K562 (cell line): ENCODE measurements at regions not wholly inside any gene's neighbourhood (a gene's known extent, or its start where the extent isn't known, plus 50 kb on each side); places are given as distances from the start of the nearest gene placed in this dataset.

ENCODE experiments used
- FOXA3 ChIP-seq, 2 experiments: fragments of 450-650 bp in 1 of 2; sonication (generic) in 1 of 2; formaldehyde crosslinking; IDR thresholded peaks in 1 of 2; conservative IDR thresholded peaks in 1 of 2; 2 replicates each; pipeline versions ENCODE4 v1.4.0 to v1.8.0; 2020 to 2022; ENCODE audit warnings: mild to moderate bottlenecking in 2 of 2, missing genetic modification reagents in 1 of 2
- ZNF24 ChIP-seq: fragments of 450-650 bp; IDR thresholded peaks from 2 replicates; pipeline ENCODE4 v1.6.1; 2016
- ZNF589 ChIP-seq: fragments of 200-800 bp; sonication (Bioruptor generic); IDR thresholded peaks from 2 replicates; pipeline ENCODE4 v1.6.1; 2016; ENCODE audit warnings: low read depth, missing genetic modification characterization, missing compliant biosample characterization
- ZNF77 ChIP-seq: fragments of 250-450 bp; sonication (Bioruptor Pico); IDR thresholded peaks from 2 replicates; pipeline ENCODE4 v1.5.0; 2020
- TF ChIP-seq, protein P1 (sequence below): fragments of 450-650 bp; IDR thresholded peaks from 2 replicates; pipeline ENCODE4 v1.6.1; 2016; ENCODE audit warnings: low read depth
- TF ChIP-seq, protein P2 (sequence below), 3 experiments: fragments of 200-800 bp in 1 of 3; fragments of 250-450 bp in 1 of 3; fragments of 450-650 bp in 1 of 3; sonication (Bioruptor Pico) in 1 of 3; sonication (Bioruptor generic) in 1 of 3; formaldehyde crosslinking in 1 of 3; IDR thresholded peaks; 2 replicates each; pipeline versions ENCODE4 v1.6.1 to v1.8.0; 2016 to 2022; ENCODE audit warnings: mild to moderate bottlenecking in 2 of 3, missing genetic modification characterization in 2 of 3, missing compliant biosample characterization in 1 of 3, moderate library complexity in 1 of 3
- TF ChIP-seq, protein P3 (sequence below): sonication (generic); formaldehyde crosslinking; IDR thresholded peaks from 2 replicates; pipeline ENCODE4 v1.8.0; 2022; ENCODE audit warnings: mild to moderate bottlenecking, missing genetic modification reagents
- TF ChIP-seq, protein P4 (sequence below): fragments of 250-450 bp; sonication (Bioruptor Pico); IDR thresholded peaks from 2 replicates; pipeline ENCODE4 v1.6.1; 2021; ENCODE audit warnings: mild to moderate bottlenecking
- TF ChIP-seq, protein P5 (sequence below): fragments of 250-450 bp; sonication (Bioruptor Pico); IDR thresholded peaks from 2 replicates; pipeline ENCODE4 v1.8.0; 2021; ENCODE audit warnings: moderate library complexity, mild to moderate bottlenecking, inconsistent platforms

DNA sequence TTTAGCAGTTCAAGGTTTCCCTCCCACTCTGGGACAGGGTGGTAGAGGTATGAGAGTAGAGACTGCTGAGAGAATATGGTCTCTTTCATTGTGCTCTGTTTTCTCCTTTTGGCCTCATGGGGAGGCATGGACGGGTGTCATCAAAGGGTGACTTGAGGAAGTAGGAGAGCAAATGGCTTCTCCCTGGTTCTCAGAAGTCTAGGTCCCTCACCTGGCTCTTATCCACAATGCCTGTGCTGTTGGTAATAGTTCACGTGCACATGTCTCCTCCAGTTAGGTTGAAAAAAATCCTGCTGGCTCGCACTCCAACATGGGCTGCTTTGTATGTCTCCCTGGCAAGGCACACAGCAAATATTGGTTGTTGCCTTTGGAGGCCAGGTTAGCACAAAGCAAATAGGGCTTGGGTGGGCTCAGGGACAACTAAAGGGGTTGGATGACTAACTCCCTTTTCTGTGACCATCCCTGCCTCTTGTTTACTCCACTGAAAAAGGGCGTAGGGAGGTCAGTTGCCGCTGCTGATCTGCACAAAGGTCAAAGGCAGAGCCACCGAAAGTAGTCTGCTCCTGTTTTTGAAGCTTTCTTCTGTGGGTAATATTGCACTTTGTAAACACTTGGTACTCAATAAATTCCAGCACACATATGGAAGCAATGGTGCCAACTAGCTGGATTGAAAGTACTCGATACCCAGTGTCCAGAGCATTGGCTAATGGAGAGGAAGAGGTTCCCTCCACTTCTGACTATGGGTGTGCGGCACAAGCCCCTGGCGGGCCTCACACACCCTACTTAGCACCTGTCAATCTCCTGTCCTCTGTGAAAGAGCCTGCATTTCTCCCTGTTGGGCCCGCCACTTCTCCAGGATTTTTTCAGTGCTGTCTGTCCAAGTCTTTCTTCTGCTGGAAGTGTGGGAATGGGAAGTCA, 121.8 kb downstream of the SLC38A6 start (continued):
- TF ChIP-seq, protein P1, sequence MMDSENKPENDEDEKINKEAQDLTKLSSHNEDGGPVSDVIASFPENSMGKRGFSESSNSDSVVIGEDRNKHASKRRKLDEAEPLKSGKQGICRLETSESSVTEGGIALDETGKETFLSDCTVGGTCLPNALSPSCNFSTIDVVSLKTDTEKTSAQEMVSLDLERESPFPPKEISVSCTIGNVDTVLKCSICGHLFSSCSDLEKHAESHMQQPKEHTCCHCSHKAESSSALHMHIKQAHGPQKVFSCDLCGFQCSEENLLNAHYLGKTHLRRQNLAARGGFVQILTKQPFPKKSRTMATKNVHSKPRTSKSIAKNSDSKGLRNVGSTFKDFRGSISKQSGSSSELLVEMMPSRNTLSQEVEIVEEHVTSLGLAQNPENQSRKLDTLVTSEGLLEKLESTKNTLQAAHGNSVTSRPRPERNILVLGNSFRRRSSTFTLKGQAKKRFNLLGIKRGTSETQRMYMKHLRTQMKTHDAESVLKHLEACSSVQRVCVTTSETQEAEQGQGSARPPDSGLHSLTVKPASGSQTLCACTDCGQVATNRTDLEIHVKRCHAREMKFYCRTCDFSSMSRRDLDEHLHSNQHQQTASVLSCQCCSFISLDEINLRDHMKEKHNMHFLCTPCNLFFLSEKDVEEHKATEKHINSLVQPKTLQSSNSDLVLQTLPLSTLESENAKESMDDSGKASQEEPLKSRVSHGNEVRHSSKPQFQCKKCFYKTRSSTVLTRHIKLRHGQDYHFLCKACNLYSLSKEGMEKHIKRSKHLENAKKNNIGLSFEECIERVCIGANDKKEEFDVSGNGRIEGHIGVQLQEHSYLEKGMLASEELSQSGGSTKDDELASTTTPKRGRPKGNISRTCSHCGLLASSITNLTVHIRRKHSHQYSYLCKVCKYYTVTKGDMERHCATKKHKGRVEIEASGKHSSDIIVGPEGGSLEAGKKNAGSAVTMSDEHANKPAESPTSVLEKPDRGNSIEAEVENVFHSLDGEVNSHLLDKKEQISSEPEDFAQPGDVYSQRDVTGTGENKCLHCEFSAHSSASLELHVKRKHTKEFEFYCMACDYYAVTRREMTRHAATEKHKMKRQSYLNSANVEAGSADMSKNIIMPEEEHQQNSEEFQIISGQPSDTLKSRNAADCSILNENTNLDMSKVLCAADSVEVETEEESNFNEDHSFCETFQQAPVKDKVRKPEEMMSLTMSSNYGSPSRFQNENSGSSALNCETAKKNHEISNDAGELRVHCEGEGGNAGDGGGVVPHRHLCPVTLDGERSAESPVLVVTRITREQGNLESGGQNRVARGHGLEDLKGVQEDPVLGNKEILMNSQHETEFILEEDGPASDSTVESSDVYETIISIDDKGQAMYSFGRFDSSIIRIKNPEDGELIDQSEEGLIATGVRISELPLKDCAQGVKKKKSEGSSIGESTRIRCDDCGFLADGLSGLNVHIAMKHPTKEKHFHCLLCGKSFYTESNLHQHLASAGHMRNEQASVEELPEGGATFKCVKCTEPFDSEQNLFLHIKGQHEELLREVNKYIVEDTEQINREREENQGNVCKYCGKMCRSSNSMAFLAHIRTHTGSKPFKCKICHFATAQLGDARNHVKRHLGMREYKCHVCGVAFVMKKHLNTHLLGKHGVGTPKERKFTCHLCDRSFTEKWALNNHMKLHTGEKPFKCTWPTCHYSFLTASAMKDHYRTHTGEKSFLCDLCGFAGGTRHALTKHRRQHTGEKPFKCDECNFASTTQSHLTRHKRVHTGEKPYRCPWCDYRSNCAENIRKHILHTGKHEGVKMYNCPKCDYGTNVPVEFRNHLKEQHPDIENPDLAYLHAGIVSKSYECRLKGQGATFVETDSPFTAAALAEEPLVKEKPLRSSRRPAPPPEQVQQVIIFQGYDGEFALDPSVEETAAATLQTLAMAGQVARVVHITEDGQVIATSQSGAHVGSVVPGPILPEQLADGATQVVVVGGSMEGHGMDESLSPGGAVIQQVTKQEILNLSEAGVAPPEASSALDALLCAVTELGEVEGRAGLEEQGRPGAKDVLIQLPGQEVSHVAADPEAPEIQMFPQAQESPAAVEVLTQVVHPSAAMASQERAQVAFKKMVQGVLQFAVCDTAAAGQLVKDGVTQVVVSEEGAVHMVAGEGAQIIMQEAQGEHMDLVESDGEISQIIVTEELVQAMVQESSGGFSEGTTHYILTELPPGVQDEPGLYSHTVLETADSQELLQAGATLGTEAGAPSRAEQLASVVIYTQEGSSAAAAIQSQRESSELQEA = no peak
- TF ChIP-seq, protein P2, sequence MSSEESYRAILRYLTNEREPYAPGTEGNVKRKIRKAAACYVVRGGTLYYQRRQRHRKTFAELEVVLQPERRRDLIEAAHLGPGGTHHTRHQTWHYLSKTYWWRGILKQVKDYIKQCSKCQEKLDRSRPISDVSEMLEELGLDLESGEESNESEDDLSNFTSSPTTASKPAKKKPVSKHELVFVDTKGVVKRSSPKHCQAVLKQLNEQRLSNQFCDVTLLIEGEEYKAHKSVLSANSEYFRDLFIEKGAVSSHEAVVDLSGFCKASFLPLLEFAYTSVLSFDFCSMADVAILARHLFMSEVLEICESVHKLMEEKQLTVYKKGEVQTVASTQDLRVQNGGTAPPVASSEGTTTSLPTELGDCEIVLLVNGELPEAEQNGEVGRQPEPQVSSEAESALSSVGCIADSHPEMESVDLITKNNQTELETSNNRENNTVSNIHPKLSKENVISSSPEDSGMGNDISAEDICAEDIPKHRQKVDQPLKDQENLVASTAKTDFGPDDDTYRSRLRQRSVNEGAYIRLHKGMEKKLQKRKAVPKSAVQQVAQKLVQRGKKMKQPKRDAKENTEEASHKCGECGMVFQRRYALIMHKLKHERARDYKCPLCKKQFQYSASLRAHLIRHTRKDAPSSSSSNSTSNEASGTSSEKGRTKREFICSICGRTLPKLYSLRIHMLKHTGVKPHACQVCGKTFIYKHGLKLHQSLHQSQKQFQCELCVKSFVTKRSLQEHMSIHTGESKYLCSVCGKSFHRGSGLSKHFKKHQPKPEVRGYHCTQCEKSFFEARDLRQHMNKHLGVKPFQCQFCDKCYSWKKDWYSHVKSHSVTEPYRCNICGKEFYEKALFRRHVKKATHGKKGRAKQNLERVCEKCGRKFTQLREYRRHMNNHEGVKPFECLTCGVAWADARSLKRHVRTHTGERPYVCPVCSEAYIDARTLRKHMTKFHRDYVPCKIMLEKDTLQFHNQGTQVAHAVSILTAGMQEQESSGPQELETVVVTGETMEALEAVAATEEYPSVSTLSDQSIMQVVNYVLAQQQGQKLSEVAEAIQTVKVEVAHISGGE (CRISPR knock-in tag; IDR thresholded peaks at IDR 0.05) = 0 out of 6 replicates have a peak, but pooled peaks of 1 of the 3 experiments have one; percentile 26
- no peak for TF ChIP-seq FOXA3 (CRISPR knock-in tag; conservative IDR thresholded peaks at IDR 0.05 in 1 of 2, IDR thresholded peaks at IDR 0.05 in 1 of 2)
- TF ChIP-seq ZNF24 = no peak
- no peak for TF ChIP-seq ZNF77 (CRISPR knock-in tag)
- TF ChIP-seq, protein P3, sequence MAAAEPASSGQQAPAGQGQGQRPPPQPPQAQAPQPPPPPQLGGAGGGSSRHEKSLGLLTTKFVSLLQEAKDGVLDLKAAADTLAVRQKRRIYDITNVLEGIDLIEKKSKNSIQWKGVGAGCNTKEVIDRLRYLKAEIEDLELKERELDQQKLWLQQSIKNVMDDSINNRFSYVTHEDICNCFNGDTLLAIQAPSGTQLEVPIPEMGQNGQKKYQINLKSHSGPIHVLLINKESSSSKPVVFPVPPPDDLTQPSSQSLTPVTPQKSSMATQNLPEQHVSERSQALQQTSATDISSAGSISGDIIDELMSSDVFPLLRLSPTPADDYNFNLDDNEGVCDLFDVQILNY (CRISPR knock-in tag) = no peak
- TF ChIP-seq, protein P4, sequence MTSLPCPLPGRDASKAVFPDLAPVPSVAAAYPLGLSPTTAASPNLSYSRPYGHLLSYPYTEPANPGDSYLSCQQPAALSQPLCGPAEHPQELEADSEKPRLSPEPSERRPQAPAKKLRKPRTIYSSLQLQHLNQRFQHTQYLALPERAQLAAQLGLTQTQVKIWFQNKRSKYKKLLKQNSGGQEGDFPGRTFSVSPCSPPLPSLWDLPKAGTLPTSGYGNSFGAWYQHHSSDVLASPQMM (CRISPR knock-in tag) = no peak
- TF ChIP-seq, protein P5, sequence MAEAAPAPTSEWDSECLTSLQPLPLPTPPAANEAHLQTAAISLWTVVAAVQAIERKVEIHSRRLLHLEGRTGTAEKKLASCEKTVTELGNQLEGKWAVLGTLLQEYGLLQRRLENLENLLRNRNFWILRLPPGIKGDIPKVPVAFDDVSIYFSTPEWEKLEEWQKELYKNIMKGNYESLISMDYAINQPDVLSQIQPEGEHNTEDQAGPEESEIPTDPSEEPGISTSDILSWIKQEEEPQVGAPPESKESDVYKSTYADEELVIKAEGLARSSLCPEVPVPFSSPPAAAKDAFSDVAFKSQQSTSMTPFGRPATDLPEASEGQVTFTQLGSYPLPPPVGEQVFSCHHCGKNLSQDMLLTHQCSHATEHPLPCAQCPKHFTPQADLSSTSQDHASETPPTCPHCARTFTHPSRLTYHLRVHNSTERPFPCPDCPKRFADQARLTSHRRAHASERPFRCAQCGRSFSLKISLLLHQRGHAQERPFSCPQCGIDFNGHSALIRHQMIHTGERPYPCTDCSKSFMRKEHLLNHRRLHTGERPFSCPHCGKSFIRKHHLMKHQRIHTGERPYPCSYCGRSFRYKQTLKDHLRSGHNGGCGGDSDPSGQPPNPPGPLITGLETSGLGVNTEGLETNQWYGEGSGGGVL (CRISPR knock-in tag) = no peak
- no peak for TF ChIP-seq ZNF589 (CRISPR knock-in tag)
